Adrenal gland (tissue), 5 donors: ENCODE measurements at regions not wholly inside any gene's neighbourhood (a gene's known extent, or its start where the extent isn't known, plus 50 kb on each side); places are given as distances from the start of the nearest gene placed in this dataset.

ENCODE experiments used
- POLR2A ChIP-seq, 2 donors: fragments of 450-650 bp; IDR thresholded peaks; one replicate each; pipeline ENCODE4 v1.6.1; 2017; ENCODE audit warnings: antibody characterized with exemption in 2 of 2, mild to moderate bottlenecking in 2 of 2, moderate library complexity in 1 of 2
- TF ChIP-seq, protein P1 (sequence below), 6 experiments: fragments of 450-650 bp in 4 of 6; fragments of 200-600 bp in 2 of 6; sonication (generic) in 1 of 6; IDR thresholded peaks; 1 replicate in 5 of 6; 2 replicates in 1 of 6; pipeline versions ENCODE4 v1.5.1 to v1.8.0; 2016 to 2021; ENCODE audit warnings: antibody characterized with exemption in 6 of 6, mild to moderate bottlenecking in 2 of 6, moderate library complexity in 1 of 6
- donor health status: DM: no; HTN: no; CAD: no.

DNA sequence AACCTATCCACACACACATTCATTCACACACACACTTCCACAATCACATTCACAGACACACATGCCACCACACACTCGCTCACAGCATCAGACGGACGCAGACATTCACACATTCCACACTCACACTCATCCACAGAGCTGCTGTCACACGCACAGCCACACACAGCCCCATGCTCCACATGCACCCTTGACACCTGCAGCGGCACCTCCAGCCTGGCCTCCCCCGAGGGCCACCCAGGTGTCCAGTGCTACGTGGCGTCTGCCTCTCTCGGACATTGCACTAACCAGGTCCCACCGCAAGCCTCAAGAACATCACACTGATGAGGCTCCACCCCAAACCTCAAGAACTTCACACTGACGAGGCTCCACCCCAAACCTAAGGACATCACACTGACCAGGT lies 155.2 kb downstream of the RBFOX3 start:
- TF ChIP-seq, protein P1, sequence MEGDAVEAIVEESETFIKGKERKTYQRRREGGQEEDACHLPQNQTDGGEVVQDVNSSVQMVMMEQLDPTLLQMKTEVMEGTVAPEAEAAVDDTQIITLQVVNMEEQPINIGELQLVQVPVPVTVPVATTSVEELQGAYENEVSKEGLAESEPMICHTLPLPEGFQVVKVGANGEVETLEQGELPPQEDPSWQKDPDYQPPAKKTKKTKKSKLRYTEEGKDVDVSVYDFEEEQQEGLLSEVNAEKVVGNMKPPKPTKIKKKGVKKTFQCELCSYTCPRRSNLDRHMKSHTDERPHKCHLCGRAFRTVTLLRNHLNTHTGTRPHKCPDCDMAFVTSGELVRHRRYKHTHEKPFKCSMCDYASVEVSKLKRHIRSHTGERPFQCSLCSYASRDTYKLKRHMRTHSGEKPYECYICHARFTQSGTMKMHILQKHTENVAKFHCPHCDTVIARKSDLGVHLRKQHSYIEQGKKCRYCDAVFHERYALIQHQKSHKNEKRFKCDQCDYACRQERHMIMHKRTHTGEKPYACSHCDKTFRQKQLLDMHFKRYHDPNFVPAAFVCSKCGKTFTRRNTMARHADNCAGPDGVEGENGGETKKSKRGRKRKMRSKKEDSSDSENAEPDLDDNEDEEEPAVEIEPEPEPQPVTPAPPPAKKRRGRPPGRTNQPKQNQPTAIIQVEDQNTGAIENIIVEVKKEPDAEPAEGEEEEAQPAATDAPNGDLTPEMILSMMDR (IDR thresholded peaks at IDR 0.05) = no peak
- TF ChIP-seq POLR2A (IDR thresholded peaks at IDR 0.05) = no peak
